Kidney (tissue), 13 donors: ENCODE measurements at regions not wholly inside any gene's neighbourhood (a gene's known extent, or its start where the extent isn't known, plus 50 kb on each side); places are given as distances from the start of the nearest gene placed in this dataset.

Source experiments
- DNase-seq, 5 donors: peaks; one replicate each; pipeline ENCODE4 v3.0.0-alpha.2; 2013 to 2020
- FAIRE-seq: peaks from 2 replicates; lab custom pipeline; 2012; peaks lifted over from hg19 to GRCh38; lab: Jason Lieb, UNC
- H3K27ac ChIP-seq, 2 donors: one replicate each; pipeline ENCODE4 v1.7.0; 2013; ENCODE audit warnings: low read depth in 2 of 2, low read length in 2 of 2, inconsistent platforms in 1 of 2
- H3K27me3 ChIP-seq: one replicate; pipeline ENCODE4 v1.7.1; 2013; ENCODE audit warnings: low read length, inconsistent platforms; ENCODE audit not compliant: control insufficient read depth, insufficient read depth
- H3K36me3 ChIP-seq, 3 donors: one replicate each; pipeline versions ENCODE4 v1.7.0 to v1.7.1; 2013; ENCODE audit warnings: low read length in 3 of 3, control low read depth in 1 of 3, inconsistent platforms in 1 of 3; ENCODE audit not compliant: insufficient read depth in 3 of 3, control insufficient read depth in 2 of 3
- H3K4me1 ChIP-seq, 3 donors: one replicate each; pipeline versions ENCODE4 v1.7.0 to v1.7.1; 2013; ENCODE audit warnings: low read length in 3 of 3, inconsistent platforms in 1 of 3, low read depth in 1 of 3; ENCODE audit not compliant: control insufficient read depth in 2 of 3, insufficient read depth in 2 of 3
- H3K4me3 ChIP-seq, 3 donors: one replicate each; pipeline versions ENCODE4 v1.7.0 to v1.8.1; 2013; ENCODE audit warnings: low read length in 3 of 3, control low read depth in 1 of 3, inconsistent platforms in 1 of 3
- H3K9ac ChIP-seq, 3 donors: one replicate each; pipeline versions ENCODE4 v1.7.0 to v1.7.1; 2013; ENCODE audit warnings: low read length in 3 of 3, control low read depth in 1 of 3, inconsistent platforms in 1 of 3
- H3K9me3 ChIP-seq, 3 donors: one replicate each; pipeline versions ENCODE4 v1.7.0 to v1.7.1; 2013; ENCODE audit warnings: low read length in 3 of 3, control low read depth in 1 of 3, inconsistent platforms in 1 of 3; ENCODE audit not compliant: control insufficient read depth in 2 of 3, insufficient read depth in 1 of 3
- intact Hi-C: fragments of 100-400 bp; cut with DNase I; formaldehyde crosslinking; loops from one replicate; pipeline ENCODE4 v1.11.1; 2022
- TF ChIP-seq, protein P1 (sequence below): IDR thresholded peaks from 3 replicates; pipeline ENCODE4 v1.5.1; 2012; ENCODE audit warnings: mild to moderate bottlenecking, moderate library complexity, borderline replicate concordance; ENCODE audit not compliant: insufficient read depth; ENCODE audit errors: extremely low read depth
- donor health status: control.
- donor health status: control.
- donor health status: control.
- donor health status: control.
- donor health status: control.
- donor health status: DM: yes; HTN: yes; CAD: no.
- donor health status: Normal renal cell carcinoma (clear cell type).

- no peaks in the 10 kb centered on the region for H3K9me3 ChIP-seq
- no peaks in the 10 kb centered on the region for H3K27me3 ChIP-seq
- DNase-seq (no peak), FAIRE-seq (no peak)
- no peak overlapping the region for H3K9ac ChIP-seq
- H3K27ac ChIP-seq: no peak overlapping the region
- intact Hi-C loops: no loop called here
- TF ChIP-seq, protein P1, sequence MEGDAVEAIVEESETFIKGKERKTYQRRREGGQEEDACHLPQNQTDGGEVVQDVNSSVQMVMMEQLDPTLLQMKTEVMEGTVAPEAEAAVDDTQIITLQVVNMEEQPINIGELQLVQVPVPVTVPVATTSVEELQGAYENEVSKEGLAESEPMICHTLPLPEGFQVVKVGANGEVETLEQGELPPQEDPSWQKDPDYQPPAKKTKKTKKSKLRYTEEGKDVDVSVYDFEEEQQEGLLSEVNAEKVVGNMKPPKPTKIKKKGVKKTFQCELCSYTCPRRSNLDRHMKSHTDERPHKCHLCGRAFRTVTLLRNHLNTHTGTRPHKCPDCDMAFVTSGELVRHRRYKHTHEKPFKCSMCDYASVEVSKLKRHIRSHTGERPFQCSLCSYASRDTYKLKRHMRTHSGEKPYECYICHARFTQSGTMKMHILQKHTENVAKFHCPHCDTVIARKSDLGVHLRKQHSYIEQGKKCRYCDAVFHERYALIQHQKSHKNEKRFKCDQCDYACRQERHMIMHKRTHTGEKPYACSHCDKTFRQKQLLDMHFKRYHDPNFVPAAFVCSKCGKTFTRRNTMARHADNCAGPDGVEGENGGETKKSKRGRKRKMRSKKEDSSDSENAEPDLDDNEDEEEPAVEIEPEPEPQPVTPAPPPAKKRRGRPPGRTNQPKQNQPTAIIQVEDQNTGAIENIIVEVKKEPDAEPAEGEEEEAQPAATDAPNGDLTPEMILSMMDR: no peak
- H3K4me3 ChIP-seq: no peak overlapping the region
- H3K4me1 ChIP-seq: no peaks in the 10 kb centered on the region
- no peaks in the 10 kb centered on the region for H3K36me3 ChIP-seq
These were observed 190.5 kb downstream of the NDFIP2 start for GRCh38 chr13:79671420-79671819.

GRCh38 chr13:79668201-79668752 lies 187.3 kb downstream of the NDFIP2 start:
- no peaks in the 10 kb centered on the region for H3K36me3 ChIP-seq
- intact Hi-C loops: no loop called here
- TF ChIP-seq, protein P1: no peak
- no peak overlapping the region for H3K9ac ChIP-seq
- no peaks in the 10 kb centered on the region for H3K4me1 ChIP-seq
- H3K27me3 ChIP-seq: no peaks in the 10 kb centered on the region
- H3K9me3 ChIP-seq: no peaks in the 10 kb centered on the region
- no peak overlapping the region for H3K27ac ChIP-seq
- DNase-seq (no peak), FAIRE-seq (no peak)
- no peak overlapping the region for H3K4me3 ChIP-seq

- intact Hi-C loops: no loop called here
- Histone ChIP-seq H3K4me1 (no peaks in the 10 kb centered on the region), H3K9ac (no peak overlapping the region), H3K27me3 (no peaks in the 10 kb centered on the region), H3K36me3 (no peaks in the 10 kb centered on the region), H3K27ac (no peak overlapping the region), H3K4me3 (no peak overlapping the region), H3K9me3 (no peaks in the 10 kb centered on the region)
- TF ChIP-seq, protein P1: no peak
- FAIRE-seq (no peak), DNase-seq (no peak)
These were observed 186.8 kb downstream of the NDFIP2 start for GRCh38 chr13:79667771-79668170.
